SIG-M5 (cell line): ENCODE measurements at regions not wholly inside any gene's neighbourhood (a gene's known extent, or its start where the extent isn't known, plus 50 kb on each side); places are given as distances from the start of the nearest gene placed in this dataset.

Source experiments
- DNase-seq: peaks from one replicate; lab custom pipeline; 2025; lab: John Stamatoyannopoulos, UW

DNA sequence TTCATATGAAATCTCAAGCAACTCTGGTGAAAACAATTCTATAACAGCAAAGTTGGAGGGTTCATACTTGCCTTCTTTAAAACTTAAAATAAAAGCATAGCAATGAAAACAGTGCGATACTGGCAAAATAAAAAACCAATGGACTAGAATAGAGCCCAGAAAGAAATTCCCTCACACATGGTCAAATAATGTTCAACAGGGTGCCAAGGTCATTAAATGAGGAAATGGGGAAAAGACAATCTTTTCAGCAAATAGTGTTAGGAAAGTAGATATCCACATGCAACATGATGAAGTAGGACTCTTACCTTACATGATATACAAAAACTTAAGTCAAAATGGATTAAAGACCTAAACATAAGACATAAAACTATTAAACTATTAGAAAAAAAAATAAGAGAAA lies 970.2 kb upstream of the AGA start:
- no peak for DNase-seq

- DNase-seq, result no peak
Observed at GRCh38 chr4:178414042-178414441, 971.8 kb upstream of the AGA start.

GRCh38 chr4:178414881-178415446 lies 972.7 kb upstream of the AGA start:
- no peak for DNase-seq

DNA sequence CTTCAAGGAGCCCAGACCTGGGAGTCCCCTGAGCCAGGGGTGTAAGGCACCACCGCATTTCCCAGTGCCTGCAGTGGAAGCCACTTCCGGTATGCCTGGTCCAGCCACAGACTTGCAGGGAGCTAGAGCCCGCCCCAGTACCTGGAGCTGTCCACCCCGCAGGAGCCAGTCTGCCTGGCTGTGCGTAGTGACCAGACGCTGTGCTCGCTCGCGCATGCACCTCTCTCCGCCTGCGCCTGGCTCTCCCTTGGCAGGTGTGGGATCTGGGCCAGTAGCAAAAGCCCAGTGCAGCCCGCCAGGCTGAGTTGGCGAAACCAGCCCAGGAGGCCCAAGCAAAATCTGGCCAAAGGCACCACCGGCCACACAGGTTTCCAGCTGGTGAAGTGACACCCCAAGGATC lies 973.7 kb upstream of the AGA start:
- no peak for DNase-seq

- DNase-seq, result no peak
Observed at GRCh38 chr4:178423366-178423765, 981.1 kb upstream of the AGA start.

DNA sequence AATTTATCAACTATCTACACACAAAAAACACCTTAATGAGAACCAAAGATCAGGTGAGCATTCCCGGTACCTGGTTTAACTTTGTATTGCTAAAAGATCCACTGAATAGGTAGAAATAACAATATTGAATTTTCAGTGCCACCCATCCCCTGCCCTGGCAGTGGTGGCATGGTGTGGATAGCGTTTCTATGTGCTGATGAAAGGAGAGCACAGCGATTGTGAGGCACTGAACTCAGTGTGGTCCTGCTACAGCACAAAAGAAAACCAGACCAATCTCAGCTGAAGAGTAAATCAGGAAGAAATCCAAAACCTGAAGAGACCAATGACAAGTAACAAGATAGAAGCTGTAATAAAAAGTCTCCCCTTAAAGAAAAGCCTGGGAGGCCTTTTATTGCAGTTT lies 984.6 kb upstream of the AGA start:
- DNase-seq, result no peak

GRCh38 chr4:178427663-178428062 lies 985.4 kb upstream of the AGA start:
- DNase-seq, result no peak

DNA sequence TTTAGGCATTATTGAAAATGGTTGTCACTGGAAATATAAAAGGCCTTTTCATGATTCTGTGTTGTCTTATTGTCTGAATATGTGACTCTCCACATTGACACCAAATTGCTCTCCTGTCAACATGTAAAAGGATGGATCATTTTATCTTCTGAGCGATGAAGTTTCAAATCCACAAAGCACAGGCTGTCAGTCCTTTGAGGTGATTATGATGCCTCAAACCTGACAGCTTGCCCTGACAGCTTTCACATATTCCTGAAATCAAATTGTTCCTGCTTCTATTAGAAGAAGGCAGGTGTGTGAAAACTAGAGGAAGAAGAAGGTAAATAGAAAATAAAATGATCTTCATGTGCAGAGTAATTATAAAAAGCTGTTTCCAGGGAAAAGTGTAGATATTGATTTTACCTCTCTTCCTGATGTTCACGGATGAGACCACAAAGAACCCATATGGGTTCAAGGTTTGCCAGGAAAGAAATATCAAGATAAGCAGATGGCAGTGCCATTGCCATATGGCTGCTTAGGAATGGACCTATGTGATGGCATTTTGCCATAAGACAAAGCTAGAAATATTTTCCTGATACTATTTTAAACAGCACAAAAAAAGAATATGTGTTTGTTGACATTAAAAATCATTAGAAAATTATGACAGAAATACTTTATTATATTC lies 1006.3 kb upstream of the AGA start:
- DNase-seq, result no peak

DNA sequence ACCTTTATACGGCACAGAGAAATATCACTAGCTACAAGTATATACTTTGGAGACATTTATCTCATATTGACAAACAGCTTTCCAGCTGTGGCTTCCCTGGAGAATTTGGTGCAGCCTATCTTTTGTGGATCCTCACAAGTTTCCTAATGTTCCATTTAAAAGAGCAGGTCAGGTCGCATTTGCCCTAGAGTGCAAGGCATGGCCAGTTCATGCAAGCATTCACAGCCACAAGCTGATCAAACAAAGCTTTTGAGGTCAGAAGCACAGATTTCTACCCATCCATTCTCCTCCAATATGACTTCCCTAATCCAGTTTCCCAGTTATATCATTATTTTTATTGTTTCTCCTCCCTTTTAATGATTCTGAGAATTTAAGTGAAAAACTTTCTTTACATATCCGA lies 1008.4 kb upstream of the AGA start:
- DNase-seq, result no peak

DNA sequence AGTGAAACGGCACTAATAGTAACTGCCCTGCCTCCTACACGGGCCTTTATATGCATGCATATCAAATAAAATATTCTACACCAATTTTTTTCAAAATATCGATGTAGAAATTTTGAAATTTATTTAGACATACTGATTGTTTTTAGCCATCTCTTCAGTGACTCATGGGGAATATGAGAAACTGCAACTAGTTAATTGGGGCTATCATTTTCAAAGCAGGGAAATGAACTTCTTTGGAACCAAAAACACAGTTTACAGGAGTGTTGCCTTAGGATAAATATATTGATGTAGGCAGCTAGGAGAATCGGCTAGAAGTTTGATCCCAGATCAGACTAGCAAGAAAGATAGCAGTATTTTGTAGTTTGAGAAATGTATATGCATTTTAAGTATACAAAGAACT lies 1010.8 kb upstream of the AGA start:
- DNase-seq, result no peak

DNA sequence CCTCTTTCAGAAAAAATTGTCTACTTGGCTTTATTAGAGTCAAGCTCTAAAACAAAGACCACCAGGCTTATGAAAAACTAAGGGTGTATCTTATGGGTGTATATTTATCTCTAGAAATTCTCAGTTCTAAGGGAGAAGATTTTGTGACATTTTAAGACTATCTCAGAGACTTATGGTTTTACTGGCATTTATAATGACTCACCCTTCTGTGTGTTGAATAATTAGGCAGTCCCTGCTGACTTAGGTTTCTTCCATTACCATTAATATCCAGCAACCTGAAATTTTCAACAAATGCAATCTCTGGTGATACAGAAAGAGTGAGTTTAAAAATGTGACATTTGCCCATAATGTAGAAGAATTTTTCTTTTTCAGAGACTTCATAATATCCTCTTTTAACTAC lies 1015.0 kb upstream of the AGA start:
- no peak for DNase-seq

DNA sequence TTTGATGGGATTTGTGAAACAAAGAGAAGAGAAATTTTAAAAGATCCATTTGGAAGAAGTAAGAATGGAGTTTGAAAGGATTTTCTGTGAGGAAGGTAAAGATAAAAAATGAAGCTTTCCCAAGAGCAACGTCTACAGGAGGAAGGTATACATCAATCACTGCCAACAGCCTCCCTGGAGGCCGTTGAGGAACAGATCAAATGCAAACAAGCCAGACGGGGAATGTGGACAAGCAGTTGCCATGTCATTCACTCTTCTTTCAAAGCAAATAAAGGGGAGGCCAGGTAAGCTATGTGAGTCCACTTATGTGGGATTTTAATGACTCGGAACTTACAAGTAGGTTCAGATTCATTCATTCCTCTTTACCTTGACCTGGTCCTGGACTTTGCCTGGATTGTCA lies 1020.5 kb upstream of the AGA start:
- DNase-seq, result no peak

- DNase-seq, result no peak
Observed at GRCh38 chr4:178463747-178464146, 1021.5 kb upstream of the AGA start.

GRCh38 chr4:178470996-178471784 lies 1029.0 kb upstream of the AGA start:
- no peak for DNase-seq

DNA sequence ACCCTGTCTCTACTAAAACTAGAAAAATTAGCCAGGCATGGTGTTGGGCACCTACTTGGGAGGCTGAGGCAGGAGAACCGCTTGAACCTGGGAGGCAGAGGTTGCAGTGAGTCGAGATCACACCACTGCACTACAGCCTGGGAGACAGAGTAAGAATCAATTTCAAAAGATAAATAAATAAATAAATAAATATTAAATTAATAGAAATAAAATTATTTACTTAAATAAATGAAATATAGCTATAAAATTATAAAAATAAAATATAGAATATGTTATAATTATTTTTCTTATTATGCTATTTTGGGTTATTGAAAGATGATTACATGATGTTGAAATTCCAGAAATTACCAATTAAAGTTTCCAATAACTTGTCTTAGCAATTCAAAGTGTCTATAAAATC lies 1029.8 kb upstream of the AGA start:
- DNase-seq, result no peak

GRCh38 chr4:178480105-178480504 lies 1037.9 kb upstream of the AGA start:
- no peak for DNase-seq

- no peak for DNase-seq
Observed at GRCh38 chr4:178480881-178481280, 1038.6 kb upstream of the AGA start.

- DNase-seq, result no peak
Observed at GRCh38 chr4:178481564-178481963, 1039.3 kb upstream of the AGA start.

- no peak for DNase-seq
Observed at GRCh38 chr4:178523038-178523437, 1080.8 kb upstream of the AGA start.

GRCh38 chr4:178535939-178536579 lies 1093.8 kb upstream of the AGA start:
- DNase-seq, result no peak

- no peak for DNase-seq
Observed at GRCh38 chr4:178553201-178553600, 1111.0 kb upstream of the AGA start.

GRCh38 chr4:178554352-178554751 lies 1112.1 kb upstream of the AGA start:
- DNase-seq, result no peak

GRCh38 chr4:178556796-178557195 lies 1114.6 kb upstream of the AGA start:
- DNase-seq, result no peak
